GM18867 (cell line): ENCODE measurements at regions not wholly inside any gene's neighbourhood (a gene's known extent, or its start where the extent isn't known, plus 50 kb on each side); places are given as distances from the start of the nearest gene placed in this dataset.

Experiments
- ATAC-seq: cut with Tn5 transposase; IDR thresholded peaks from one replicate; pipeline ENCODE4 v1.9.1; 2021; ENCODE audit warnings: mild to moderate bottlenecking, moderate library complexity; ENCODE audit not compliant: unreplicated experiment

DNA sequence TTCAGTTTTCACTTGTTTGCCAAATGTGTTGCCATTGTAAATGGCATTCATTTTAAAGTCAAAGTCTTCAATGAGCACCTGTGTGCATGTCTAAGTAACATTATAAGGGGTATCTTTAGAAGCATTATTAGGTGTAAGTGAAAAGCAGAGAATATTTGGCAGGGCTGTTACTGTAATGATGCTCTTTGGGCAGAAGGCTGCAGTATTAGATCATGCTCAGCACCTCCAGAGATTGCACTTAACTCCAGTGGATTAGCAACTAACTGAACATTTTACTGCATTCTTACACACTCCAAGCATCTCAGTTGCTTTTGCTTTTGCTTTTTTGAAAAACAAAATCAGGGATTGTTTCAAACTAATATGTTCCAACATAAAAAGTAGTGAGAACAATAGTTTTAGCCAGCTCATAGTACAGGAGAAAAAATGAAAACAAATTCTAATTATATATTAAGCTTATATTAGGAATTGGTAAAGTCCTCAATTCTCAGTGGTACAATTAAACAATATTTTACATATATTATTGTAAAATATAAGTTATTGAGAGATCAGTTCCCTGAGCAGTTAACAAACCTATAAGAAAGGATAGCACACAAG is 1740.9 kb upstream of the CDH9 start:
- no peak for ATAC-seq

DNA sequence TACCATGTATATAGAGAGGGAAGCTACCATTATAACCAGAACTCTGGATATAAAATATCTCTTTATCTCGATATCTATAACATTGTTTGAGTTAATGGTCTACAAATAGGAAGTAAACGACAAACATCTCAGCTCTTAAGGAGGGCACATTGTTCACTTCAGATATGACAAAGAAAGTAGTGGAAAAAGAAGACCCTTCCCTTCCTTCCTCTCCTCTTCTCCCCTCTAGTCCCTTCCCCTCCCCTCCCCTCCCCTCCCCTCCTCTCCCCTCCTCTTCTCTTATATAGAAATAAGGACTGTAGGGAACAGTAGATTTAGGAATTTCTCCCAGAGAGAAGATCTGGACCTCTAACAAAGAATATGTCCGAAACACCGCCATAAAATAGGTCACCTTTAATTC is 1731.9 kb upstream of the CDH9 start:
- ATAC-seq, result no peak

DNA sequence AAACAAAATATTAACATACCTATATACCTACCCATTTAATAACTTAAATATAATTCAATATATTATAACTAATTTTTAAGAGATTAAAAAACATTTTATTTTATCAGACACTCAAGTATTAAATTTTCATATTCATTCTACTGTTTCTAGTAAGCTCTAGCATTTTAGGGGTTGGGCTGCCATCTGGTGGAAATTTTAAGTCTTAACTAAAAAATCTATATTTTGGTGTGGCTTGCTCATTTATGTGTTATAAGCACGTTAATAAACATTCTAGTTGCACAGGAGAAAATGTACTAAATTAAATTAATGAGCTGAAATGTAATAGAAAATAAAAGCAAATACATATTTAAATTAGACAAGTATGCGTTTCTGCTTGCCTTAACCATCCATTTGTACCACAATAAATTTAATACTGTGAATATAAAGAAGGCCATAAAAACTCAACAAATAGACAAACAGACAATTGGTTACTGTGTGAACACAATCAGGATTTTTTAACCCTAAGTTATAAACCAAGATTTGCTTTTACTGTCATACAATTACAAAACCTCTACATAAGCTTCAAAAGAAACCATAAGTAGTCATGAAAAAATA is 1728.3 kb upstream of the CDH9 start:
- no peak for ATAC-seq

GRCh38 chr5:28751396-28751795 is 1713.0 kb upstream of the CDH9 start:
- no peak for ATAC-seq

GRCh38 chr5:28750251-28750650 is 1711.9 kb upstream of the CDH9 start:
- ATAC-seq, result no peak

GRCh38 chr5:28748446-28748845 is 1710.1 kb upstream of the CDH9 start:
- ATAC-seq, result no peak

DNA sequence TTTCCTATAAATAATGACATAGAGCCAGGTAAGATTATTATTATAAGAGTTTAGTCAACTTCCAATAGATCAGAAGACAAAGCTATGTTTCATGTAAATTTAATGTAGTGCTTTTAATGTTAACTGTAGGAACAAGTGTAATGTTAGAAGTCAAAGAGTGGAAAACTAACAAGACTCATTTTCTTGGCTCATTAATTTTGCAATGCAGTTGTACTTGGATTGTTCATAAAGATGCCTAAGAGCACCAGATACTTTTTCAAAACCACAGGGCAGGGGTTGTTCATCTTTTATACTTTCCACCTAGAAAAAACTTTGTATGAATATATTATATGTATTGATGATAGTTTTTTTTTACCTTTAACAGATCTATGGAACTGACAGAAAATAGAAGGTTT is 1705.3 kb upstream of the CDH9 start:
- no peak for ATAC-seq

- no peak for ATAC-seq
Observed at GRCh38 chr5:28743025-28743715, 1704.8 kb upstream of the CDH9 start.

DNA sequence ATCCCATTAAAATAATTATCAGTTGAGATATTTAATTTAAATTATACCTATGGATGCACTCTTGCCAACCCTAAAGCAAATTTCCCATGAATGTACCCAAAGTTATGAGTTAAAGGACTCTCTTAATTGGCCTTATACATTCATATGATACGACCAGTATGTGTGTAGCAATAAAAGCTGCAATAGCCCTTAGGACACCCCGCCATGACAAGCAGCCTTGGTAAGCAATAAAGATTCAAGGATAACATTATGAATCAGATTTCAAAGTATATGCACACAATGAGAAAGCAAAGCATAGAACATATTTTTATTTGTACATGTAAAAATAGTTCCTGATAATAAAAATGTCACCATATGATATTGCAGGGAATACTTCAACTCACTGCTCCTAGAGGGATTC is 1699.3 kb upstream of the CDH9 start:
- ATAC-seq, result no peak

DNA sequence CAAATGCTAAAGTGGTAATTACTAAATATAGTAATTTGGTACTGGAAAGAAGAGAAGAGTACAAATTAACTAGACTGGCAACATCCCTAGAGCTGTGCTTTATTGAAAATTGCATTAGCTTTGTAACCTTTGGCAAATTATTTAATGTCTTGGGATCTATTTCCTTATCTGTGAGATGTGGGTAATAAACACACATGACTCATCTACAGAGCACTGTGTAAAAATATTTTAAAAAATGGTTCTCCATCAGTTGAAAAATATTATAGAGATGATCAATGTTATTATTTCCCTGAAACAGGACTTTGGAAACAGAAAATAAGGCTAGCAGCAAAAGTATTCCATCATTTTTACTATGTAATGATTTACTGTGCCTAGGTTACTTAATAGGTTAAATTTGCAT is 1698.8 kb upstream of the CDH9 start:
- no peak for ATAC-seq

DNA sequence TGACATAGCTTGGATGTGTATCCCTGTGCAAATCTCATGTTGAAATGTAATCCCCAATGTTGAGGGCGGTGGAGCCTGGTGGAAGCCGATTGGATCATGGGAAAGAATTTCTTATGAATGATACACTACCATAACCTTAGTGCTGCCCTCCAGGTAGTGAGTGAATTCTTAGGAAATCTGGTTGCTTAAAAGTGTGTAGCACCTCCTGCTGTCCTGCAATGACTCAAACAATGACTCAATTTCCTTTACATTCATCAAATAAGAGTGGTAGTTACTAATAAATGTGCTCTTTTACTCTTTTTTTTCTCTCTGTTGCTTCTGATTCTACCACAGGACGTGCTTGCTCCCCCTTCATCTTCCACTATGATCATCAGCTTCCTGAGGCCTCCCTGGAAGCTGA is 1696.0 kb upstream of the CDH9 start:
- ATAC-seq, result no peak

DNA sequence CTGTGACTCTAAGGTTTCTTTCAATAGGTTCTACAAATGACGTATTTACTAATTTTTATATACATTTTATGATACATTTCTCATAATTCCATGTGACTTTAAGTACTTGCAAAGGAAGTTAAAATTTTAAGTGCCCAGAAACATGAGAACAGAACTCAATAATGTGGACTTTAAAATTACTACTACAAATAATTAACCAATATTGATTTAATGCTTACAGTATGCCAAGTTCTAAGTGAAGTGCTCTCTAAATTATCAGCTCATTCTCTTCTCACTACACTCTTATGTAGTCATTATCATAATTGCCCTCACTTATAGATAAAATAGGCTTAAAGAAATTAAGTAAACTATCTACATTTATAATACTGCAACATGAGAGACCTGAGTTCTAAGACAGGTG is 1690.7 kb upstream of the CDH9 start:
- ATAC-seq, result no peak

DNA sequence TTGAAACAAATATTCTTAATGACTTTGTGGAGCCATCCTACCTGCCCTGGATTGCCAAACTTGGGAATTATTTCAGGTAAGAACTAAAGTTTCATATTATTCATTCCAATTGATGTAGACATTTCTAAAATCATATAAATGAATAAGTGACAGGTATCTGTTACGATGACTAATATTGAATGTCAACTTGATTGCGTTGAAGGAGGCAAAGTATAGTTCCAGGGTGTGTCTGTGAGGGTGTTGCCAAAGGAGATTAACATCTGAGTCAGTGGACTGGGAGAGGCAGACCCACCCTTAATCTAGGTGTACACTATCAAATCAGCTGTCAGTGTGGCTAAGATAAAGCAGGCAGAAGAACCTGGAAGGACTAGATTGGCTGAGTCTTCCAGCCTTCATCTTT is 1688.4 kb upstream of the CDH9 start:
- no peak for ATAC-seq

DNA sequence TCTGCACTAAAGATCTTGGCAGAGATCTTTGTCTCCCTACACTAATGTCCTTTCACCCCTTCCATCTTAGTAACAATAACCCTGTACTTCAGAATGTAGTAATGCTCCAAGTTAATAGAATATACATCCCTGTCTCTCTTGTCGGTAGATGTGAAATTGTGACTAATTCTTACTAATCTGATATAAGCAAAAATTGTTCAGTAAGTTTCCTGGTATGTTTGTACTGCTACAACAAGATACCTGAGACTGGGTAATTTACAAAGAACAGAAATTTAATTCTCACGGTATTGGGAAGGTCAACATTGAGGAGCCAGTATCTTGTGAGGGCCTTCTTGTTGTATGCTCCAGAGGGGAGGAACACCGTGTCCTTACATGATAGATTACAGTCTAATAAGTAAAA is 1686.6 kb upstream of the CDH9 start:
- no peak for ATAC-seq

DNA sequence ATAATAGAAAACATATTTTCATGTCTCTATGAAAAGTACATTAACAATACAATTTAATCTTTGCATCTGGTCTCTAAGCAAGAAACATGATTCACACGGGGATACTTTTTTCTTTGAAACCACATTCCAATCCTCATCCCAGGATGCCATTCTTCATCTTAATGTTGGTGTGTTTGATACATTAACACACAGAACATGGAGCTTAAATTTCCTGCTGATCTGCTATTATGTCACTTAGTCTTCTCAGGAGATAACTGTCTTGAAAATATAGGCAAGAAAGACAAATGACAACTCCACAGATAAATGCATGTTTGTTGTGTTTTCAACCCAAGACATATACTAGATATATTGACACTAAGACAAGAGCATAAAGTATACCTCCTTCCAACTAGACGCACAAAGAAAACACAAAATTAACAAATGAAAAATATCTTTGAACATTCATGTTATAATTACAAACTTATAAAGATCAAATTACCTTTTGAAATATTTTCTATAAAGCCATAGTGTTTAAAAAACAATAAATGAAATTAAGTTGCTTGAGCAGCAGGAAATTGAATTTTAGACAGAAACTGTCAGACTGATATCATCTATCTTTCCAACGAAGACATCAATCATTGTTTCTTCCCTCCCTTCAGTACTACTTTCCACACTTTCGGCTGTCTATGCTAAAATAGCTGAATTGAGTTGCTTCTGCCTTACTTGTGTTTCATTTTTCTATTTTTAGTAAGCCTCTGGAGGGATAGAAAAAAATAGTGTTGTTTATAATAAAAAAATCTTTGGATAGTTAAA is 1676.7 kb upstream of the CDH9 start:
- no peak for ATAC-seq

- no peak for ATAC-seq
Observed at GRCh38 chr5:28710360-28710759, 1672.0 kb upstream of the CDH9 start.

GRCh38 chr5:28708472-28708871 is 1670.1 kb upstream of the CDH9 start:
- no peak for ATAC-seq

- ATAC-seq, result no peak
Observed at GRCh38 chr5:28707706-28708105, 1669.3 kb upstream of the CDH9 start.

DNA sequence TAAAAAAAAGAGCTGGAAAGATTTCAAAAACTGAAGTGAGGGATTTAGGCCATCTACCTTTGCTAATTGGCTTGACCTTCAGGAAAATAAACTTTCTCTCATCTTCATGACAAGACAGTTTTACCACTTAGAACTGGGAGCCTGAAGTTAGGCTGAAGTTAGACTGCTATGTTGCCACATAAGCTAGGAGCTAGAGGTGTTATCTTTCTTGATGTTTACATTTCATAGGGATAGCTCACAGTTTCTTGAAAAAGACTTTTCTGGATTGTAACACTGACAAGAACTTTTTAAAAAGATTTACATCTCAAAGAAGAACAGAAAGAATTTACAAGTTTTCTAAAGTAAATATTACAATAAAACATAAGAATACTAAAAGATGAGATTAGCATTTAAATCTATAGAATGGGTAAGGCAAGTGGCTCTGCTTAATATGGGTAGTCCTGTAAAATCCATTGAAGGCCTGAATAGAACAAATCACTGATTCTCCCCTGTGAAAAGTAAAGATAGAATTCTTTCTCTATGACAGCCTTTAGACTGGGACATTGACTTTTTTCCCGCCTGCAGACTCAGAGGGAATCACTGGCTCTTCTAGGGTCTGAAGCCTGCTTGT is 1665.4 kb upstream of the CDH9 start:
- ATAC-seq, result no peak

DNA sequence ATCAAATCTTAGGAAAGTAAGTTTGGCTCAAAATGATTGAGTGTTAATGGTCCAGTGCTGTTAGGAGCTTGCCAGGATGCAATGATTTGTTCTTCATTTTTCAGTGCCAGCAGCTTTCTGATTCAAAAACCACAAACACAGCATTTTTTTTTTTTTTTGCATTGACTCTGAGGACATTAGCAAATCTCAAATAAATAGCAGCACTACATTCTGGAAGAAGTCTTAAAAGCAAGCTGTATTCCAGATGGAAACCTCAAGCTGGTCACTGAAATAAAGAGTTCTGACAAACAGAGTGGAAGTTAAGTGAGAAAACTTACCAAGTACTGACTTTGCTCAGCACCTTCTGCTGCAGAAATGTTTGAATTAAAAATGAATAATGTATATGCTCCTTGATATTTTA is 1653.1 kb upstream of the CDH9 start:
- ATAC-seq, result no peak

DNA sequence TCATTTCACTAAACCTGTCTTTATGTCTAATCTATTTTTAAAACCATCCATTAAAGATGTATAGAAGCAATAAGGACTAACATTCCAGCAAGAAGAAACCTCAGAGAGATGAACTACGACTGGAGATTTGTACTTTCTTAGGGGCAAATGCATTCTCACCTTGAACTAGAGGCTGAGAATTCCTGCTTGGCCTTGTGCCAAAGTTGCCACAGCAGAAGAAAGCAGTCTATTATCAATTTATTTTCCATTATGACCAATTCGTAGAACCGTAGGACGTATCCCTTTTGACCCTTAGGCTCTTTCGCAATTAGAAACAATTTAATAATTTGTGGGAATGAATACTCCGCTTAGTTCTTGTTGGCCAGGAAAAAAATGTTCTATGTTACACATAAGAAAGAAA is 1647.4 kb upstream of the CDH9 start:
- no peak for ATAC-seq
